ENCODE measurements at regions not wholly inside any gene's neighbourhood (a gene's known extent, or its start where the extent isn't known, plus 50 kb on each side); places are given as distances from the start of the nearest gene placed in this dataset.
"Not testable (repeated sequence)": the region's sequence is repeated elsewhere in the genome, so short reads cannot be mapped to it uniquely, and the experiment has no call there.

DNA sequence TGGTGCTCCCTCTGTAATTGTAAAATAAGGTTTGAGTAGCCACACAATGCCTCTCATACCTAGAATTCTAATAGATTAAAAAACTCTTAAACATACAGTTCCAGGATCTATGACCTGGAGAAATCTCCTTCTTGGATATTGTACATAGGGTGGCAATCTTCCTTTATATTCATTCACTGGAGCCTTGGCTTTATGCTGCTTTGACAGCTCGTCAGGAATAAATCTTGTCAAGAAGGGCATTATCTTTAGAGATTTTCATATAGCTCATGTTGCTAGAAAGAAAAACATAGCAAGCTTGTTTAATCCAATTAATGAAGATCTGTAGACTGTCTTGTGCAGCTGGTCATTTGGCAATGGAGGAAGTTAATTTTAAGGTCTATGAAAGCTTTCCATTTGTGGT is 131.1 kb downstream of the PYDC2 start:
- Histone ChIP-seq H3K9me3 (ENCODE audit: insufficient read depth, low read length) (no peaks in the 10 kb centered on the region), H3K36me3 (ENCODE audit: insufficient read depth, insufficient read length, low read length) (no peaks in the 10 kb centered on the region), H3K4me3 (ENCODE audit: insufficient read length, low read depth) (no peak overlapping the region)

DNA sequence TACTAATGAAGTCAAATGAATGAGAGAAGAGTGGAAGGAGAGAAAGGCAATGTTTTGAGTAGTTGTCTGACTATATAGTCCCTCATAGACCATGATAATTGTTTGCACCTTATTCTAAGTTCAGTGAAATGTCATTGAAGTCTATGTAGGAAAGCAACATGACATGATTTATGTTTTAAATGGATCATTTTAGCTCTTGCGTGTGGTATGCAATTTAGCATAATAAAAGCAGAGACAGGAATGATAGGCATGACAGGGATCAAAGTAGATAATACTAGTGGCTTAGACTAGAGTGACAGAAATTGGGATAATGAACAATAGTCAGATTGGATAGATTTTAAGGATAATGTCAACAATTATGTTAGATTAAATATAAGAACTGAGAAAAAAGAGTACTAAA is 132.5 kb downstream of the PYDC2 start:
- no peak for DNase-seq (ENCODE audit: low read depth, low spot score)
- H3K9me3 ChIP-seq (ENCODE audit: insufficient read depth, low read length), result no peaks in the 10 kb centered on the region
- no peak for TF ChIP-seq SUZ12 (IDR thresholded peaks at IDR 0.05; ENCODE audit: extremely low read depth, insufficient read depth, insufficient read length)
- no peak overlapping the region for H3K4me3 ChIP-seq (ENCODE audit: insufficient read length, low read depth)
- H3K27me3 ChIP-seq (ENCODE audit: insufficient read depth, insufficient read length), result no peaks in the 10 kb centered on the region
- no peaks in the 10 kb centered on the region for H3K4me1 ChIP-seq (ENCODE audit: insufficient read depth, insufficient read length)
- H3K36me3 ChIP-seq (ENCODE audit: insufficient read depth, insufficient read length, low read length), result no peaks in the 10 kb centered on the region
- H3K9ac ChIP-seq (ENCODE audit: insufficient read length, low read depth), result no peak overlapping the region

More for the DNA sequence above, 131.1 kb downstream of the PYDC2 start:
- no peaks in the 10 kb centered on the region for H3K27me3 ChIP-seq (ENCODE audit: insufficient read depth, insufficient read length)
- DNase-seq (ENCODE audit: low read depth, low spot score), result no peak
- no peak for TF ChIP-seq YY1 (IDR thresholded peaks at IDR 0.05; ENCODE audit: insufficient read depth, insufficient read length)
- no peak for TF ChIP-seq SUZ12 (IDR thresholded peaks at IDR 0.05; ENCODE audit: extremely low read depth, insufficient read depth, insufficient read length)
- TF ChIP-seq ZNF274 (IDR thresholded peaks at IDR 0.05; ENCODE audit: low read depth, low read length), result no peak
- no peaks in the 10 kb centered on the region for H3K4me1 ChIP-seq (ENCODE audit: insufficient read depth, insufficient read length)
- no peak overlapping the region for H3K9ac ChIP-seq (ENCODE audit: insufficient read length, low read depth)

DNA sequence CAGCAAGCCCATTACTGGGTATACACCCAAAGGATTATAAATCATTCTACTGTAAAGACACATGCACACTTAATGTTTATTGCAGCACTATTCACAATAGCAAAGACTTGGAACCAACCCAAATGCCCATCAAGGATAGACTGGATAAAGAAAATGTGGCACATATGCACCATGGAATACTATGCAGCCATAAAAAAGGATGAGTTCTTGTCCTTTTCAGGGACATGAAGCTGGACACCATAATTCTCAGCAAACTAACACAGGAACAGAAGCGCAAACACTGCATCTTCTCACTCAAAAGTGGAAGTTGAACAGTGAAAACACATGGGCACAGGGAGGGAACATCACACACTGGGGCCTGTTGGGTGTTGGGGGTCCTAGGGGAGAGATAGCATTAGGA is 154.5 kb downstream of the PYDC2 start:
- not testable (repeated sequence) for H3K4me3 ChIP-seq (ENCODE audit: insufficient read length, low read depth); H3K36me3 ChIP-seq (ENCODE audit: insufficient read depth, insufficient read length, low read length); H3K27me3 ChIP-seq (ENCODE audit: insufficient read depth, insufficient read length); H3K4me1 ChIP-seq (ENCODE audit: insufficient read depth, insufficient read length); H3K9ac ChIP-seq (ENCODE audit: insufficient read length, low read depth); H3K9me3 ChIP-seq (ENCODE audit: insufficient read depth, low read length); DNase-seq (ENCODE audit: low read depth, low spot score)

DNA sequence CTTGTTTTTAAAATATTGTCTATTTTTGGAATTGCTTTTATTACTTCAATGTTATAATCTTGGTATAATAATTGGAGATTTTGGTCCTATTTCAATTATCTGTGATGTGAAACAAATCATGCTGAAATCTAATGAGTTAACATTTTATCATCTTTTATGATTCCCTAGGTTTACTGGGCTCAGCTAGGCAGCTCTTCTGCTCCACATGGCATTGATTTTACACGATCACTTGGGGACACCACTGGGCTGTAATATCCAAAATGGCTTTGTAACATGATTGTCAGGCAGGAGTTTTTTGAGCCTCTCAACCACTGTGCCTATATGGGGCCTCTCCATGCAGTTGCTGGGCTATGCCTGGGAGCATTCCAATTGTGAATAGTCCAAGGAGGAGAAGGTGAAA is 163.3 kb downstream of the PYDC2 start:
- DNase-seq (ENCODE audit: low read depth, low spot score), result no peak
- TF ChIP-seq YY1 (IDR thresholded peaks at IDR 0.05; ENCODE audit: insufficient read depth, insufficient read length) (no peak), SUZ12 (IDR thresholded peaks at IDR 0.05; ENCODE audit: extremely low read depth, insufficient read depth, insufficient read length) (no peak), ZNF274 (IDR thresholded peaks at IDR 0.05; ENCODE audit: low read depth, low read length) (no peak)
- H3K4me3 ChIP-seq (ENCODE audit: insufficient read length, low read depth), result no peak overlapping the region
- no peaks in the 10 kb centered on the region for H3K36me3 ChIP-seq (ENCODE audit: insufficient read depth, insufficient read length, low read length)
- H3K27me3 ChIP-seq (ENCODE audit: insufficient read depth, insufficient read length), result no peaks in the 10 kb centered on the region
- no peaks in the 10 kb centered on the region for H3K4me1 ChIP-seq (ENCODE audit: insufficient read depth, insufficient read length)
- no peaks in the 10 kb centered on the region for H3K9me3 ChIP-seq (ENCODE audit: insufficient read depth, low read length)
- H3K9ac ChIP-seq (ENCODE audit: insufficient read length, low read depth), result no peak overlapping the region

DNA sequence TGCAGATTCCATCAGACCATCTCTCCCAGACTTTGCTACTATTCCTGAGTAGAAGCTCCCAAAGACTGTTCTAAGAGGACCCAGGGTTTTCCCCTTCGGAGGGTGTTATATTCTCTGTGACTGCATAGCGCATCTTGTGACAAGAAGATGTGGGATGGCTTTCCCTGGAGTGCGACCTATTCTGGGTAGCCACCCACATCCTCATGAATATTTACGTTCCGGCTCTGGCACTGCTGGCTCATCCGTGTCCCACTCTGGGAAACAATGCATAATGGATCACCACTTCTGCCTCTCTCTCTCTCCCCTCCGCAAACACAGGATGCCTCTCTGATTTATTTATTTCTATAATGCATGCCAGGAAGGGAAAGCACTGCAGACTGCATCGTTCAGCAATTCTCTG is 166.1 kb downstream of the PYDC2 start:
- Histone ChIP-seq H3K9me3 (ENCODE audit: insufficient read depth, low read length) (no peaks in the 10 kb centered on the region), H3K4me1 (ENCODE audit: insufficient read depth, insufficient read length) (no peaks in the 10 kb centered on the region), H3K36me3 (ENCODE audit: insufficient read depth, insufficient read length, low read length) (no peaks in the 10 kb centered on the region), H3K27me3 (ENCODE audit: insufficient read depth, insufficient read length) (no peaks in the 10 kb centered on the region), H3K4me3 (ENCODE audit: insufficient read length, low read depth) (no peak overlapping the region), H3K9ac (ENCODE audit: insufficient read length, low read depth) (no peak overlapping the region)
- no peak for TF ChIP-seq YY1 (IDR thresholded peaks at IDR 0.05; ENCODE audit: insufficient read depth, insufficient read length)
- no peak for TF ChIP-seq SUZ12 (IDR thresholded peaks at IDR 0.05; ENCODE audit: extremely low read depth, insufficient read depth, insufficient read length)
- no peak for TF ChIP-seq ZNF274 (IDR thresholded peaks at IDR 0.05; ENCODE audit: low read depth, low read length)
- DNase-seq (ENCODE audit: low read depth, low spot score), result no peak

DNA sequence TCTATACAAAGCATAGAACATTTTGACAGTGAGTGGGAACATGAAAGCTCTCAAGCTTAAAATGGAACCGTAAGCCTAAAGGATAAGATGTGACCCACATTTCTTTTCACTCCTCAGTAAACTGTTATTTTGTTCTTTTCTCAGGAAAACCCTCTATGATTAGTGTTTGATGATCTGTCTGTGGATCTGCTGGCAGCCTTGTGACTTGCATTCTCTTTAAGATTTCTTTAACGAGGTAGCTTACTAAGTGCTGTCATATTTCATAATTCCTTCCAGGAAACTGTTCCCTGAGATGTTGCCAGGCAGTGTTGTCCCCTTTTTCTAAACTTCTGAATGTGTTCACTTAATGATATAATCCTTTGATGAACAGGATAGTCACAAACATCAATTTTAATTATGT is 167.6 kb downstream of the PYDC2 start:
- H3K9me3 ChIP-seq (ENCODE audit: insufficient read depth, low read length), result no peaks in the 10 kb centered on the region
- no peak overlapping the region for H3K9ac ChIP-seq (ENCODE audit: insufficient read length, low read depth)
- no peak overlapping the region for H3K4me3 ChIP-seq (ENCODE audit: insufficient read length, low read depth)
- no peak for TF ChIP-seq ZNF274 (IDR thresholded peaks at IDR 0.05; ENCODE audit: low read depth, low read length)
- TF ChIP-seq SUZ12 (IDR thresholded peaks at IDR 0.05; ENCODE audit: extremely low read depth, insufficient read depth, insufficient read length), result no peak
- TF ChIP-seq YY1 (IDR thresholded peaks at IDR 0.05; ENCODE audit: insufficient read depth, insufficient read length), result no peak
- no peaks in the 10 kb centered on the region for H3K27me3 ChIP-seq (ENCODE audit: insufficient read depth, insufficient read length)
- DNase-seq (ENCODE audit: low read depth, low spot score), result no peak
- no peaks in the 10 kb centered on the region for H3K4me1 ChIP-seq (ENCODE audit: insufficient read depth, insufficient read length)
- no peaks in the 10 kb centered on the region for H3K36me3 ChIP-seq (ENCODE audit: insufficient read depth, insufficient read length, low read length)

DNA sequence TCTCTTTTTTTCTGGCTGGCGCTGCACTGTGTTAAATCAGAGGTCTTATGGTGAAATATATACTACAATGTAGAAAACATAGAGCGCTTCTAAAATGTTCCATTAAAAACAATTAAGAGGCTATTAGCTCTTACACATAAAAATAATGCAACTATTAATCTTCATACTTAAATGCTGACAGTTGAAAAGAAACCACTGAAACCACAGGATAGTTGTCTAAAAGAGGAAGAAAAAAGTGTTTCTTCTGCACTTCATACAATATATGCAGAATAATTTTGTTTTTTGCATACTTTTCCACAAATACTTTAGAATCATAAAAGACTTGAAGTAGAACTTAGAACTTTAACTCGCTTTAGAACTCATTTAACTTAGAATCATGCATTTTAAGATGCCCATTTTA is 170.5 kb downstream of the PYDC2 start:
- H3K4me3 ChIP-seq (ENCODE audit: insufficient read length, low read depth), result no peak overlapping the region
- no peaks in the 10 kb centered on the region for H3K9me3 ChIP-seq (ENCODE audit: insufficient read depth, low read length)
- no peak for TF ChIP-seq YY1 (IDR thresholded peaks at IDR 0.05; ENCODE audit: insufficient read depth, insufficient read length)
- no peak for TF ChIP-seq ZNF274 (IDR thresholded peaks at IDR 0.05; ENCODE audit: low read depth, low read length)
- TF ChIP-seq SUZ12 (IDR thresholded peaks at IDR 0.05; ENCODE audit: extremely low read depth, insufficient read depth, insufficient read length), result no peak
- no peak for DNase-seq (ENCODE audit: low read depth, low spot score)
- no peaks in the 10 kb centered on the region for H3K36me3 ChIP-seq (ENCODE audit: insufficient read depth, insufficient read length, low read length)
- no peaks in the 10 kb centered on the region for H3K27me3 ChIP-seq (ENCODE audit: insufficient read depth, insufficient read length)
- no peak overlapping the region for H3K9ac ChIP-seq (ENCODE audit: insufficient read length, low read depth)
- H3K4me1 ChIP-seq (ENCODE audit: insufficient read depth, insufficient read length), result no peaks in the 10 kb centered on the region

DNA sequence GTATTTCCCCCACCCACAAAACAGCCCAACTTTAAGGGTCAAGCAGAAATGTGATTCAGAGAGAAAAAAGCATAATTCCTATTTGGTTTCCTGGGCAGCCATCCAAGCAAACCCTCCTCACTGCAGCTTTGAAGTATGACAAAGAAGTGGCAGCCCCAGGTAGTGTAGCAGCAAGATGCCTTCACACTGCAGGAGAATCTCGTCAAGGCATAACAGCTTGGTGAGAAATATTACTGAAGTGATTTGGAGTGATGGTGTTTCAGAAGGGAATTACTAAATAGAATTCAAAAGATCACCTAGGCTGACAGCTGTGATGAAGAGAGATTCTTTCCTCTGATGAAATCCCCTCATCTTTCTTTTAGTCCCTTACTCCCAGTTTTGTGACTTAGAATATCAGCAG is 173.9 kb downstream of the PYDC2 start:
- Histone ChIP-seq H3K36me3 (ENCODE audit: insufficient read depth, insufficient read length, low read length) (no peaks in the 10 kb centered on the region), H3K9ac (ENCODE audit: insufficient read length, low read depth) (no peak overlapping the region), H3K4me1 (ENCODE audit: insufficient read depth, insufficient read length) (no peaks in the 10 kb centered on the region), H3K9me3 (ENCODE audit: insufficient read depth, low read length) (no peaks in the 10 kb centered on the region), H3K27me3 (ENCODE audit: insufficient read depth, insufficient read length) (no peaks in the 10 kb centered on the region), H3K4me3 (ENCODE audit: insufficient read length, low read depth) (no peak overlapping the region)
- no peak for TF ChIP-seq SUZ12 (IDR thresholded peaks at IDR 0.05; ENCODE audit: extremely low read depth, insufficient read depth, insufficient read length)
- TF ChIP-seq ZNF274 (IDR thresholded peaks at IDR 0.05; ENCODE audit: low read depth, low read length), result no peak
- no peak for TF ChIP-seq YY1 (IDR thresholded peaks at IDR 0.05; ENCODE audit: insufficient read depth, insufficient read length)
- DNase-seq (ENCODE audit: low read depth, low spot score), result no peak

All from NT2/D1 (cell line).